ENCODE measurements at regions not wholly inside any gene's neighbourhood (a gene's known extent, or its start where the extent isn't known, plus 50 kb on each side); places are given as distances from the start of the nearest gene placed in this dataset.

- TF ChIP-seq CTCF (conservative IDR thresholded peaks at IDR 0.05 in 1 of 2, IDR thresholded peaks at IDR 0.05 in 1 of 2; ENCODE audit: low read depth in 1 of 2, low read length in 2 of 2) (no peak), EZH2 (IDR thresholded peaks at IDR 0.05; ENCODE audit: low read length, missing control alignments) (no peak)
Observed at GRCh38 chr11:34827228-34827627, 89.0 kb downstream of the APIP start.
